ENCODE measurements at regions not wholly inside any gene's neighbourhood (a gene's known extent, or its start where the extent isn't known, plus 50 kb on each side); places are given as distances from the start of the nearest gene placed in this dataset.

DNA sequence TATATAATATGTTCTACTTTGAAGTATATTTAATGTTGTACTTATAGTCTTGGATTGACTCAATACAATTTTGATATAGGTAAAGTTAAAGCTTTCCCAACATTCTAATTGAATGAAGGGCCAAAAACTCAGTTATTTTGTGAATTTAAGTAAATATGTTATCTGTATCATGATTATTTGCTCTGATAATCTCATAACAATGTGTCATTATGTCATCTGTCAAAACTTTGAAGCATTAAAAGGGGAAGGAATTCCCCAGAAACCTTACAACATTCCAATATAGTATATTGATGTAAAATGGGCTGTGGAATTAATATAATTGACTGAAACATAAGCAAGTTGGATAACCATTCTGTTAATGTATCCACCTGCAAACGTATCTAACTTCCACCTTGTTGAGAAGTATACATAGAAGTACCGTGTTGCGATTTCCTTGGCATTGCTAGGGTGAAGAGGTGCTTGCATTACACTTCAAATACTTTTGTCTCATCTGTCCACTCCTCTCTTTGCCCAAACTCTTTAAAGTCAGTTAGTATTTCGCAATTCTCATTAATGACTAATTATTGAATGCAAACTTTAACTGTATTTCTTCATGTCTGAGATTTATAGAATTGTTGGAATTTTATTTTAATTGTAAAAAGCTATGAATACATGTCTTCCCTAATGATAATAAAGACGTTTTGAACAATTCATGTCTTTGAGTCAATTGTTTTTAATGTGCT is 1982.1 kb upstream of the ADGRL3 start:
- DNase-seq (ENCODE audit: low spot score), result no peak
- H3K4me3 Mint-ChIP-seq, result no peak overlapping the region
- no peaks in the 10 kb centered on the region for H3K36me3 Mint-ChIP-seq
- no peak overlapping the region for H3K27ac Mint-ChIP-seq
- CTCF ChIA-PET, result no interaction called here
- H3K9me3 Mint-ChIP-seq, result no peaks in the 10 kb centered on the region
- ATAC-seq, result no peak
- H3K27me3 Mint-ChIP-seq (ENCODE audit: low read depth), result no peaks in the 10 kb centered on the region
- H3K4me1 Mint-ChIP-seq, result no peaks in the 10 kb centered on the region
- POLR2A ChIA-PET, result no interaction called here
- TF ChIP-seq NR3C1 (CRISPR knock-in tag; conservative IDR thresholded peaks at IDR 0.05; ENCODE audit: low read depth) (no peak), PRRX2 (CRISPR knock-in tag; IDR thresholded peaks at IDR 0.05) (no peak), NFYB (CRISPR knock-in tag; conservative IDR thresholded peaks at IDR 0.05; ENCODE audit: low read depth) (no peak), FOXJ3 (CRISPR knock-in tag; IDR thresholded peaks at IDR 0.05; ENCODE audit: borderline replicate concordance) (no peak), RELA (CRISPR knock-in tag; IDR thresholded peaks at IDR 0.05; ENCODE audit: borderline replicate concordance) (no peak), ZNF263 (CRISPR knock-in tag; IDR thresholded peaks at IDR 0.05; ENCODE audit: low read depth) (no peak), FOXP1 (CRISPR knock-in tag; IDR thresholded peaks at IDR 0.05; ENCODE audit: borderline replicate concordance) (no peak), ZNF138 (CRISPR knock-in tag; conservative IDR thresholded peaks at IDR 0.05) (no peak), NFE2L1 (CRISPR knock-in tag; IDR thresholded peaks at IDR 0.05) (no peak), FOXK1 (CRISPR knock-in tag; IDR thresholded peaks at IDR 0.05) (no peak)
- TF ChIP-seq, protein P1, sequence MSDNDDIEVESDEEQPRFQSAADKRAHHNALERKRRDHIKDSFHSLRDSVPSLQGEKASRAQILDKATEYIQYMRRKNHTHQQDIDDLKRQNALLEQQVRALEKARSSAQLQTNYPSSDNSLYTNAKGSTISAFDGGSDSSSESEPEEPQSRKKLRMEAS (CRISPR knock-in tag; IDR thresholded peaks at IDR 0.05), result no peak
- TF ChIP-seq, protein P2, sequence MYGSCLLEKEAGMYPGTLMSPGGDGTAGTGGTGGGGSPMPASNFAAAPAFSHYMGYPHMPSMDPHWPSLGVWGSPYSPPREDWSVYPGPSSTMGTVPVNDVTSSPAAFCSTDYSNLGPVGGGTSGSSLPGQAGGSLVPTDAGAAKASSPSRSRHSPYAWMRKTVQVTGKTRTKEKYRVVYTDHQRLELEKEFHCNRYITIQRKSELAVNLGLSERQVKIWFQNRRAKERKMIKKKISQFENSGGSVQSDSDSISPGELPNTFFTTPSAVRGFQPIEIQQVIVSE (CRISPR knock-in tag; IDR thresholded peaks at IDR 0.05; ENCODE audit: borderline replicate concordance), result no peak
- TF ChIP-seq, protein P3, sequence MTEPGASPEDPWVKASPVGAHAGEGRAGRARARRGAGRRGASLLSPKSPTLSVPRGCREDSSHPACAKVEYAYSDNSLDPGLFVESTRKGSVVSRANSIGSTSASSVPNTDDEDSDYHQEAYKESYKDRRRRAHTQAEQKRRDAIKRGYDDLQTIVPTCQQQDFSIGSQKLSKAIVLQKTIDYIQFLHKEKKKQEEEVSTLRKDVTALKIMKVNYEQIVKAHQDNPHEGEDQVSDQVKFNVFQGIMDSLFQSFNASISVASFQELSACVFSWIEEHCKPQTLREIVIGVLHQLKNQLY (CRISPR knock-in tag; IDR thresholded peaks at IDR 0.05), result no peak
- TF ChIP-seq, protein P4, sequence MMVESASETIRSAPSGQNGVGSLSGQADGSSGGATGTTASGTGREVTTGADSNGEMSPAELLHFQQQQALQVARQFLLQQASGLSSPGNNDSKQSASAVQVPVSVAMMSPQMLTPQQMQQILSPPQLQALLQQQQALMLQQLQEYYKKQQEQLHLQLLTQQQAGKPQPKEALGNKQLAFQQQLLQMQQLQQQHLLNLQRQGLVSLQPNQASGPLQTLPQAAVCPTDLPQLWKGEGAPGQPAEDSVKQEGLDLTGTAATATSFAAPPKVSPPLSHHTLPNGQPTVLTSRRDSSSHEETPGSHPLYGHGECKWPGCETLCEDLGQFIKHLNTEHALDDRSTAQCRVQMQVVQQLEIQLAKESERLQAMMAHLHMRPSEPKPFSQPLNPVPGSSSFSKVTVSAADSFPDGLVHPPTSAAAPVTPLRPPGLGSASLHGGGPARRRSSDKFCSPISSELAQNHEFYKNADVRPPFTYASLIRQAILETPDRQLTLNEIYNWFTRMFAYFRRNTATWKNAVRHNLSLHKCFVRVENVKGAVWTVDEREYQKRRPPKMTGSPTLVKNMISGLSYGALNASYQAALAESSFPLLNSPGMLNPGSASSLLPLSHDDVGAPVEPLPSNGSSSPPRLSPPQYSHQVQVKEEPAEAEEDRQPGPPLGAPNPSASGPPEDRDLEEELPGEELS (CRISPR knock-in tag; IDR thresholded peaks at IDR 0.05), result no peak
- TF ChIP-seq, protein P5, sequence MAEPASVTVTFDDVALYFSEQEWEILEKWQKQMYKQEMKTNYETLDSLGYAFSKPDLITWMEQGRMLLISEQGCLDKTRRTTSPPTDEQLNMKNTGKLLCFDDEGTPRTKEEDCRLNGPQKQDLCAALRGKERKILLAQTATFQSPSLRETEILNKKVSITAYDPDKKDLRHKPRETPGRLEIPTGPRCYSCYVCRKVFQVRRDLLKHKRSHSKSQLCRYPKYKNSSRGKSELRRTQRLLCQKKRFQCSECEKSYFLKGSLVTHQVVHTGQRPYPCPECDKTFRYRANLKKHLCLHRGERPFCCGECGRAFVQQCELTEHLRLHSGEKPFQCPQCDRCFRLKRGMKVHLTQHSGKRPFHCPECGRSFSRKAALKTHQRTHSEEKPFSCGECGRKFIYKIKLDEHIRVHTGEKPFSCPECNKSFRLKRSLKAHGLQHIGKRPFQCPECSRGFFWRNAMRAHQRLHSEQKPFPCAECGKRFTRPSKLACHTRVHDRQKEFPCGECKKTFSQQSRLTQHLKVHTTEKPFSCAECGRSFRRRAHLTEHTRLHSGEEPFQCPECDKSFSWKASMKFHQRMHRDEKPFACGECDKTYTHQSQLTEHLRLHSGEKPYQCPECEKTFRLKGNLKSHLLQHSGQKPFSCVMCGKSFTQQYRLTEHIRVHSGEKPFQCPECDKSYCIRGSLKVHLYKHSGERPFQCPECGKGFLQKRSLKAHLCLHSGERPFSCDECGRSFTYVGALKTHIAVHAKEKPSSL (CRISPR knock-in tag; conservative IDR thresholded peaks at IDR 0.05), result no peak
- TF ChIP-seq, protein P6, sequence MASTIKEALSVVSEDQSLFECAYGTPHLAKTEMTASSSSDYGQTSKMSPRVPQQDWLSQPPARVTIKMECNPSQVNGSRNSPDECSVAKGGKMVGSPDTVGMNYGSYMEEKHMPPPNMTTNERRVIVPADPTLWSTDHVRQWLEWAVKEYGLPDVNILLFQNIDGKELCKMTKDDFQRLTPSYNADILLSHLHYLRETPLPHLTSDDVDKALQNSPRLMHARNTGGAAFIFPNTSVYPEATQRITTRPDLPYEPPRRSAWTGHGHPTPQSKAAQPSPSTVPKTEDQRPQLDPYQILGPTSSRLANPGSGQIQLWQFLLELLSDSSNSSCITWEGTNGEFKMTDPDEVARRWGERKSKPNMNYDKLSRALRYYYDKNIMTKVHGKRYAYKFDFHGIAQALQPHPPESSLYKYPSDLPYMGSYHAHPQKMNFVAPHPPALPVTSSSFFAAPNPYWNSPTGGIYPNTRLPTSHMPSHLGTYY (CRISPR knock-in tag; IDR thresholded peaks at IDR 0.05), result no peak
- TF ChIP-seq, protein P7, sequence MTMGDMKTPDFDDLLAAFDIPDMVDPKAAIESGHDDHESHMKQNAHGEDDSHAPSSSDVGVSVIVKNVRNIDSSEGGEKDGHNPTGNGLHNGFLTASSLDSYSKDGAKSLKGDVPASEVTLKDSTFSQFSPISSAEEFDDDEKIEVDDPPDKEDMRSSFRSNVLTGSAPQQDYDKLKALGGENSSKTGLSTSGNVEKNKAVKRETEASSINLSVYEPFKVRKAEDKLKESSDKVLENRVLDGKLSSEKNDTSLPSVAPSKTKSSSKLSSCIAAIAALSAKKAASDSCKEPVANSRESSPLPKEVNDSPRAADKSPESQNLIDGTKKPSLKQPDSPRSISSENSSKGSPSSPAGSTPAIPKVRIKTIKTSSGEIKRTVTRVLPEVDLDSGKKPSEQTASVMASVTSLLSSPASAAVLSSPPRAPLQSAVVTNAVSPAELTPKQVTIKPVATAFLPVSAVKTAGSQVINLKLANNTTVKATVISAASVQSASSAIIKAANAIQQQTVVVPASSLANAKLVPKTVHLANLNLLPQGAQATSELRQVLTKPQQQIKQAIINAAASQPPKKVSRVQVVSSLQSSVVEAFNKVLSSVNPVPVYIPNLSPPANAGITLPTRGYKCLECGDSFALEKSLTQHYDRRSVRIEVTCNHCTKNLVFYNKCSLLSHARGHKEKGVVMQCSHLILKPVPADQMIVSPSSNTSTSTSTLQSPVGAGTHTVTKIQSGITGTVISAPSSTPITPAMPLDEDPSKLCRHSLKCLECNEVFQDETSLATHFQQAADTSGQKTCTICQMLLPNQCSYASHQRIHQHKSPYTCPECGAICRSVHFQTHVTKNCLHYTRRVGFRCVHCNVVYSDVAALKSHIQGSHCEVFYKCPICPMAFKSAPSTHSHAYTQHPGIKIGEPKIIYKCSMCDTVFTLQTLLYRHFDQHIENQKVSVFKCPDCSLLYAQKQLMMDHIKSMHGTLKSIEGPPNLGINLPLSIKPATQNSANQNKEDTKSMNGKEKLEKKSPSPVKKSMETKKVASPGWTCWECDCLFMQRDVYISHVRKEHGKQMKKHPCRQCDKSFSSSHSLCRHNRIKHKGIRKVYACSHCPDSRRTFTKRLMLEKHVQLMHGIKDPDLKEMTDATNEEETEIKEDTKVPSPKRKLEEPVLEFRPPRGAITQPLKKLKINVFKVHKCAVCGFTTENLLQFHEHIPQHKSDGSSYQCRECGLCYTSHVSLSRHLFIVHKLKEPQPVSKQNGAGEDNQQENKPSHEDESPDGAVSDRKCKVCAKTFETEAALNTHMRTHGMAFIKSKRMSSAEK (CRISPR knock-in tag; IDR thresholded peaks at IDR 0.05; ENCODE audit: borderline replicate concordance), result no peak
- TF ChIP-seq, protein P8, sequence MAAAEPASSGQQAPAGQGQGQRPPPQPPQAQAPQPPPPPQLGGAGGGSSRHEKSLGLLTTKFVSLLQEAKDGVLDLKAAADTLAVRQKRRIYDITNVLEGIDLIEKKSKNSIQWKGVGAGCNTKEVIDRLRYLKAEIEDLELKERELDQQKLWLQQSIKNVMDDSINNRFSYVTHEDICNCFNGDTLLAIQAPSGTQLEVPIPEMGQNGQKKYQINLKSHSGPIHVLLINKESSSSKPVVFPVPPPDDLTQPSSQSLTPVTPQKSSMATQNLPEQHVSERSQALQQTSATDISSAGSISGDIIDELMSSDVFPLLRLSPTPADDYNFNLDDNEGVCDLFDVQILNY (CRISPR knock-in tag; IDR thresholded peaks at IDR 0.05), result no peak
- TF ChIP-seq, protein P9, sequence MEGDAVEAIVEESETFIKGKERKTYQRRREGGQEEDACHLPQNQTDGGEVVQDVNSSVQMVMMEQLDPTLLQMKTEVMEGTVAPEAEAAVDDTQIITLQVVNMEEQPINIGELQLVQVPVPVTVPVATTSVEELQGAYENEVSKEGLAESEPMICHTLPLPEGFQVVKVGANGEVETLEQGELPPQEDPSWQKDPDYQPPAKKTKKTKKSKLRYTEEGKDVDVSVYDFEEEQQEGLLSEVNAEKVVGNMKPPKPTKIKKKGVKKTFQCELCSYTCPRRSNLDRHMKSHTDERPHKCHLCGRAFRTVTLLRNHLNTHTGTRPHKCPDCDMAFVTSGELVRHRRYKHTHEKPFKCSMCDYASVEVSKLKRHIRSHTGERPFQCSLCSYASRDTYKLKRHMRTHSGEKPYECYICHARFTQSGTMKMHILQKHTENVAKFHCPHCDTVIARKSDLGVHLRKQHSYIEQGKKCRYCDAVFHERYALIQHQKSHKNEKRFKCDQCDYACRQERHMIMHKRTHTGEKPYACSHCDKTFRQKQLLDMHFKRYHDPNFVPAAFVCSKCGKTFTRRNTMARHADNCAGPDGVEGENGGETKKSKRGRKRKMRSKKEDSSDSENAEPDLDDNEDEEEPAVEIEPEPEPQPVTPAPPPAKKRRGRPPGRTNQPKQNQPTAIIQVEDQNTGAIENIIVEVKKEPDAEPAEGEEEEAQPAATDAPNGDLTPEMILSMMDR (IDR thresholded peaks at IDR 0.05), result no peak
- TF ChIP-seq, protein P10, sequence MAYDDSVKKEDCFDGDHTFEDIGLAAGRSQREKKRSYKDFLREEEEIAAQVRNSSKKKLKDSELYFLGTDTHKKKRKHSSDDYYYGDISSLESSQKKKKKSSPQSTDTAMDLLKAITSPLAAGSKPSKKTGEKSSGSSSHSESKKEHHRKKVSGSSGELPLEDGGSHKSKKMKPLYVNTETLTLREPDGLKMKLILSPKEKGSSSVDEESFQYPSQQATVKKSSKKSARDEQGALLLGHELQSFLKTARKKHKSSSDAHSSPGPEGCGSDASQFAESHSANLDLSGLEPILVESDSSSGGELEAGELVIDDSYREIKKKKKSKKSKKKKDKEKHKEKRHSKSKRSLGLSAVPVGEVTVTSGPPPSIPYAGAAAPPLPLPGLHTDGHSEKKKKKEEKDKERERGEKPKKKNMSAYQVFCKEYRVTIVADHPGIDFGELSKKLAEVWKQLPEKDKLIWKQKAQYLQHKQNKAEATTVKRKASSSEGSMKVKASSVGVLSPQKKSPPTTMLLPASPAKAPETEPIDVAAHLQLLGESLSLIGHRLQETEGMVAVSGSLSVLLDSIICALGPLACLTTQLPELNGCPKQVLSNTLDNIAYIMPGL (CRISPR knock-in tag; IDR thresholded peaks at IDR 0.05), result no peak

Measured in WTC11 (cell line).